PC-9 (cell line): ENCODE measurements at regions not wholly inside any gene's neighbourhood (a gene's known extent, or its start where the extent isn't known, plus 50 kb on each side); places are given as distances from the start of the nearest gene placed in this dataset.

ENCODE experiments used
- BruUV-seq: library from RNA; stranded (reverse); fragments of 400-500 nt; replicated peaks from 2 replicates; lab custom pipeline; 2021; lab: Mats Ljungman, UMichigan
- CTCF ChIA-PET: fragments of 300-600 bp; sonication (Branson Sonifier 250); formaldehyde crosslinking; loops from one replicate; lab custom pipeline; 2022; ENCODE audit warnings: antibody characterized with exemption; lab: Charles Lee
- POLR2A ChIA-PET: fragments of 300-600 bp; sonication (Branson Sonifier 250); formaldehyde crosslinking; loops from one replicate; lab custom pipeline; 2022; ENCODE audit warnings: antibody characterized with exemption; ENCODE audit not compliant: unreplicated experiment; lab: Charles Lee
- DNase-seq, 2 experiments: peaks; one replicate each; pipeline versions ENCODE4 v3.0.0 to v3.0.0-alpha.2; 2015 to 2022; ENCODE audit warnings: mixed read lengths in 1 of 2
- H2AFZ ChIP-seq: fragments of 200-600 bp; sonication (generic); 2 replicates; pipeline ENCODE4 v1.8.1; 2017; ENCODE audit warnings: antibody characterized with exemption
- H3F3A ChIP-seq: fragments of 200-600 bp; sonication (generic); 2 replicates; pipeline ENCODE4 v1.8.1; 2017; ENCODE audit warnings: antibody characterized with exemption, mild to moderate bottlenecking, low read depth; ENCODE audit not compliant: insufficient read depth
- H3K27ac ChIP-seq: fragments of 200-600 bp; sonication (generic); 2 replicates; pipeline ENCODE4 v1.6.1; 2016; ENCODE audit warnings: mixed run types
- H3K27me3 ChIP-seq: fragments of 200-600 bp; sonication (generic); 2 replicates; pipeline ENCODE4 v1.6.1; 2016; ENCODE audit warnings: low read depth, mixed run types; ENCODE audit not compliant: insufficient read depth
- H3K36me3 ChIP-seq: fragments of 200-600 bp; sonication (generic); 2 replicates; pipeline ENCODE4 v1.6.1; 2016; ENCODE audit warnings: low read depth, mixed run types
- H3K4me1 ChIP-seq: fragments of 200-600 bp; sonication (generic); replicated peaks from 2 replicates; pipeline ENCODE4 v1.6.1; 2016; ENCODE audit warnings: mixed run types; ENCODE audit not compliant: insufficient read depth
- H3K4me2 ChIP-seq: fragments of 200-600 bp; sonication (generic); 2 replicates; pipeline ENCODE4 v1.6.1; 2017; ENCODE audit warnings: mixed run types
- H3K4me3 ChIP-seq: fragments of 200-600 bp; sonication (generic); 2 replicates; pipeline ENCODE4 v1.6.1; 2016; ENCODE audit warnings: mixed run types
- H3K79me2 ChIP-seq: fragments of 200-600 bp; sonication (generic); 2 replicates; pipeline ENCODE4 v1.6.1; 2017; ENCODE audit warnings: low read depth, mixed run types
- H3K9me2 ChIP-seq: fragments of 200-600 bp; sonication (generic); 2 replicates; pipeline ENCODE4 v1.8.1; 2017; ENCODE audit warnings: mild to moderate bottlenecking; ENCODE audit not compliant: insufficient read depth
- H3K9me3 ChIP-seq: fragments of 200-600 bp; sonication (generic); 2 replicates; pipeline ENCODE4 v1.8.1; 2016; ENCODE audit warnings: low read depth; ENCODE audit not compliant: insufficient read depth
- H4K20me1 ChIP-seq: fragments of 200-600 bp; sonication (generic); 2 replicates; pipeline ENCODE4 v1.8.1; 2017; ENCODE audit not compliant: insufficient read depth
- CTCF ChIP-seq: fragments of 200-600 bp; sonication (generic); conservative IDR thresholded peaks from 2 replicates; pipeline ENCODE4 v1.6.1; 2017; ENCODE audit warnings: mixed run types, antibody characterized with exemption, mild to moderate bottlenecking, moderate library complexity
- EZH2 ChIP-seq: fragments of 200-600 bp; sonication (generic); IDR thresholded peaks from 2 replicates; pipeline ENCODE4 v1.8.0; 2017; ENCODE audit warnings: antibody characterized with exemption, low read depth
- intact Hi-C: fragments of 100-400 bp; cut with micrococcal nuclease; formaldehyde crosslinking; loops from one replicate; pipeline ENCODE4 v1.10.0; 2022; ENCODE audit not compliant: unreplicated experiment

GRCh38 chr2:45170191-45171135, 161.2 kb upstream of the SIX2 start:
- Histone ChIP-seq H3K36me3 (no peaks in the 10 kb centered on the region), H3K9me2 (no peaks in the 10 kb centered on the region), H3F3A (peaks cover 25% of the 10 kb centered on the region), H3K79me2 (peaks cover 14% of the 10 kb centered on the region), H3K4me3 (peak overlapping the region; percentile 79; the same call in 1 of the 2 replicates), H3K27ac (no peak overlapping the region), H3K9me3 (no peaks in the 10 kb centered on the region), H4K20me1 (no peaks in the 10 kb centered on the region), H3K4me1 (peaks cover 63% of the 10 kb centered on the region), H3K4me2 (peak overlapping the region; percentile 80), H3K27me3 (no peaks in the 10 kb centered on the region), H2AFZ (0 out of 2 replicates have a peak overlapping the region, but pooled peaks have one; percentile 90)
- TF ChIP-seq EZH2 (no peak), CTCF (no peak)
- POLR2A ChIA-PET, result interaction anchor here (0.5 to 0.6 kb wide), 2 partner anchors 113 to 462 kb away, joined by 3 to 4 read pairs; no protein-coding TSS in a partner anchor
- intact Hi-C loops, result loop anchor here (5.0 kb wide), 1 partner anchor 322 kb away; no protein-coding TSS in a partner anchor
- BruUV-seq, result TSS peak; percentile 56
- CTCF ChIA-PET, result no interaction called here
- no peak for DNase-seq

- H3K4me2 ChIP-seq, result peak overlapping the region; percentile 80
- CTCF ChIA-PET, result interaction anchor here (0.5 to 0.6 kb wide), 2 partner anchors 12 to 441 kb away, joined by 9 to 15 read pairs; partner anchors contain the start of gene SRBD1
- intact Hi-C loops, result loop anchor here (2.0 to 5.0 kb wide), 2 partner anchors 189 to 323 kb away; no protein-coding TSS in a partner anchor
Observed at GRCh38 chr2:45169339-45170190, 160.3 kb upstream of the SIX2 start.

More at GRCh38 chr2:45169339-45170190, 160.3 kb upstream of the SIX2 start:
- Histone ChIP-seq H4K20me1 (no peaks in the 10 kb centered on the region), H2AFZ (peak overlapping the region; percentile 90), H3K4me1 (peaks cover 57% of the 10 kb centered on the region), H3K27me3 (no peaks in the 10 kb centered on the region), H3K36me3 (no peaks in the 10 kb centered on the region), H3K79me2 (peaks cover 14% of the 10 kb centered on the region), H3F3A (peaks cover 25% of the 10 kb centered on the region), H3K4me3 (peak overlapping the region; percentile 79), H3K9me3 (no peaks in the 10 kb centered on the region), H3K27ac (peak overlapping the region; percentile 57), H3K9me2 (no peaks in the 10 kb centered on the region)
- BruUV-seq, result no TSS peak
- 0 out of 2 replicates have a peak, but pooled peaks have one; percentile 19 for TF ChIP-seq CTCF
- TF ChIP-seq EZH2, result no peak
- DNase-seq, result peak in 1 of 2 experiments; percentile 56
- POLR2A ChIA-PET, result interaction anchor here (0.6 to 0.7 kb wide), 4 partner anchors 39 to 461 kb away, joined by 3 to 5 read pairs (median 4); no protein-coding TSS in a partner anchor
